CD4-positive, alpha-beta T cell (primary cell): ENCODE measurements at regions not wholly inside any gene's neighbourhood (a gene's known extent, or its start where the extent isn't known, plus 50 kb on each side); places are given as distances from the start of the nearest gene placed in this dataset.

Experiments used
- ATAC-seq: fragments of 200-7000 bp; cut with Tn5 transposase; one replicate; pipeline ENCODE4 v1.10.0; 2022; ENCODE audit warnings: mild to moderate bottlenecking; ENCODE audit not compliant: poor library complexity
- CTCF ChIA-PET: fragments of 350-600 bp; sonication (Branson Sonifier 250); formaldehyde crosslinking; loops from one replicate; lab custom pipeline; 2021; ENCODE audit warnings: antibody characterized with exemption, inconsistent platforms; lab: Charles Lee
- POLR2A ChIA-PET: fragments of 350-600 bp; sonication (Branson Sonifier 250); formaldehyde crosslinking; loops from one replicate; lab custom pipeline; 2021; ENCODE audit warnings: antibody characterized with exemption, inconsistent platforms; lab: Charles Lee
- DNase-seq, 14 experiments: peaks; one replicate each; pipeline ENCODE4 v3.0.0-alpha.2; 2013 to 2020; ENCODE audit warnings: mixed read lengths in 2 of 14
- H3K27ac ChIP-seq, 2 donors: one replicate each; pipeline versions ENCODE4 v1.5.1 to v1.7.0; 2013; ENCODE audit warnings: low read length in 2 of 2, low read depth in 1 of 2, mild to moderate bottlenecking in 1 of 2
- H3K27me3 ChIP-seq, 2 experiments: 1 replicate in 1 of 2; 2 replicates in 1 of 2; pipeline versions ENCODE4 v1.6.1 to v1.7.0; 2013; ENCODE audit warnings: low read length in 2 of 2, control low read depth in 1 of 2, mild to moderate bottlenecking in 1 of 2, moderate library complexity in 1 of 2; ENCODE audit not compliant: insufficient read depth in 2 of 2, control insufficient read depth in 1 of 2
- H3K36me3 ChIP-seq: one replicate; pipeline ENCODE4 v1.6.1; 2013; ENCODE audit warnings: low read length, control low read depth; ENCODE audit not compliant: insufficient read depth
- H3K4me1 ChIP-seq: one replicate; pipeline ENCODE4 v1.6.1; 2013; ENCODE audit warnings: low read length, control low read depth; ENCODE audit not compliant: insufficient read depth
- H3K4me3 ChIP-seq: one replicate; pipeline ENCODE4 v1.5.1; 2013; ENCODE audit warnings: mild to moderate bottlenecking, low read length, moderate library complexity
- H3K9me3 ChIP-seq, 2 experiments: 1 replicate in 1 of 2; 2 replicates in 1 of 2; pipeline versions ENCODE4 v1.6.1 to v1.7.0; 2013; ENCODE audit warnings: low read length in 2 of 2, mild to moderate bottlenecking in 2 of 2, control low read depth in 1 of 2, moderate library complexity in 1 of 2; ENCODE audit not compliant: control insufficient read depth in 1 of 2, insufficient read depth in 1 of 2
- H3K27ac Mint-ChIP-seq: one replicate; pipeline ENCODE4 v1.8.0; 2020; ENCODE audit warnings: mixed read lengths
- H3K27me3 Mint-ChIP-seq: one replicate; pipeline ENCODE4 v1.8.0; 2021; ENCODE audit warnings: mixed read lengths
- H3K36me3 Mint-ChIP-seq: one replicate; pipeline ENCODE4 v1.8.0; 2021; ENCODE audit warnings: low read depth, mixed read lengths
- H3K4me1 Mint-ChIP-seq: one replicate; pipeline ENCODE4 v1.8.0; 2021; ENCODE audit warnings: low read depth, mixed read lengths
- H3K4me3 Mint-ChIP-seq: one replicate; pipeline ENCODE4 v1.8.0; 2020; ENCODE audit warnings: mild to moderate bottlenecking, mixed read lengths
- H3K9me3 Mint-ChIP-seq: one replicate; pipeline ENCODE4 v1.8.0; 2020; ENCODE audit warnings: mixed read lengths
- CTCF ChIP-seq: fragments of 200-600 bp; IDR thresholded peaks from one replicate; pipeline ENCODE4 v1.8.0; 2022; ENCODE audit warnings: antibody characterized with exemption, mild to moderate bottlenecking
- intact Hi-C, 2 experiments: fragments of 100-400 bp; cut with DNase I in 1 of 2; cut with micrococcal nuclease in 1 of 2; formaldehyde crosslinking; loops; one replicate each; pipeline versions ENCODE4 v1.15.1 to v1.9.0; 2023 to 2025; cut with DNase I, micrococcal nuclease

DNA sequence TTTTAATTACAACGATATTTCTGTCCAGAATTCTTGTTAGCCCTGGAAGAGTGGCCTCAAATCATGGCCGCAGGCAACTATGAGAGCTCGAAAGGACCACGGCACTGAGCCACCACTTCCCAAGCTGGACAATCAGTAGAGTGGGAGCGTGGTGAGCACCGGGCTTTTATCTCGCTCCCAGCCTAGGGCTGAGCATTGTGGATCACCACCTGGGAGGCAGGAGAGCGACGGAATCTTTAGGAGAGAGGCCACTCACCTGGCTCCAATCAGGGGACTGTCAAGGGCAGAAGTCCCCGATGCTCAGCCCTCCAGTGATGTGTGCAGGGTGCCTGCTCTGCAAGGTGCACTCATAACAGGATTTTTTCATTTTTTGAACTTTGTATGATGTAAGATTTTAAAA lies 377.1 kb upstream of the B3GAT1 start:
- Histone ChIP-seq H3K27me3 (peaks cover 7 to 9% of the 10 kb centered on the region in 2 experiments), H3K9me3 (no peaks in the 10 kb centered on the region), H3K27ac (no peak overlapping the region), H3K4me1 (no peaks in the 10 kb centered on the region), H3K36me3 (no peaks in the 10 kb centered on the region), H3K4me3 (no peak overlapping the region)
- CTCF ChIA-PET, result no interaction called here
- POLR2A ChIA-PET, result no interaction called here
- Mint-ChIP-seq H3K27ac (no peak overlapping the region), H3K36me3 (no peaks in the 10 kb centered on the region), H3K9me3 (no peaks in the 10 kb centered on the region), H3K4me1 (no peaks in the 10 kb centered on the region), H3K4me3 (no peak overlapping the region), H3K27me3 (peaks cover 18% of the 10 kb centered on the region)
- no peak for TF ChIP-seq CTCF
- ATAC-seq (no peak), DNase-seq (no peak)
- intact Hi-C loops, result no loop called here

- ATAC-seq (no peak), DNase-seq (no peak)
- no peaks in the 10 kb centered on the region for H3K9me3 ChIP-seq
- no peaks in the 10 kb centered on the region for H3K36me3 ChIP-seq
- H3K4me1 ChIP-seq, result no peaks in the 10 kb centered on the region
- TF ChIP-seq CTCF, result no peak
- Mint-ChIP-seq H3K9me3 (no peaks in the 10 kb centered on the region), H3K27me3 (peaks cover 28% of the 10 kb centered on the region), H3K27ac (no peak overlapping the region), H3K4me1 (no peaks in the 10 kb centered on the region), H3K4me3 (no peak overlapping the region), H3K36me3 (no peaks in the 10 kb centered on the region)
- H3K27me3 ChIP-seq, result peaks cover 0 to 19% of the 10 kb centered on the region in 2 experiments
- ChIA-PET POLR2A (no interaction called here), CTCF (no interaction called here)
- H3K27ac ChIP-seq, result no peak overlapping the region
- intact Hi-C loops, result no loop called here
- H3K4me3 ChIP-seq, result no peak overlapping the region
These were observed 374.6 kb upstream of the B3GAT1 start for GRCh38 chr11:134786636-134787035.

- no peak for DNase-seq
- Histone ChIP-seq H3K27ac (no peak overlapping the region), H3K4me1 (no peaks in the 10 kb centered on the region), H3K9me3 (no peaks in the 10 kb centered on the region), H3K4me3 (no peak overlapping the region), H3K36me3 (no peaks in the 10 kb centered on the region), H3K27me3 (peaks cover 0 to 22% of the 10 kb centered on the region in 2 experiments)
- H3K4me1 Mint-ChIP-seq, result no peaks in the 10 kb centered on the region
- ATAC-seq, result no peak
- CTCF ChIA-PET, result no interaction called here
- H3K4me3 Mint-ChIP-seq, result no peak overlapping the region
- no peak for TF ChIP-seq CTCF
- peaks cover 28% of the 10 kb centered on the region for H3K27me3 Mint-ChIP-seq
- intact Hi-C loops, result no loop called here
- H3K27ac Mint-ChIP-seq, result no peak overlapping the region
- no peaks in the 10 kb centered on the region for H3K9me3 Mint-ChIP-seq
- POLR2A ChIA-PET, result no interaction called here
- no peaks in the 10 kb centered on the region for H3K36me3 Mint-ChIP-seq
These were observed 373.7 kb upstream of the B3GAT1 start for GRCh38 chr11:134785660-134786284.
